Skin of body (tissue), 1 donor: ENCODE measurements at regions not wholly inside any gene's neighbourhood (a gene's known extent, or its start where the extent isn't known, plus 50 kb on each side); places are given as distances from the start of the nearest gene placed in this dataset.
"Not testable (repeated sequence)": the region's sequence is repeated elsewhere in the genome, so short reads cannot be mapped to it uniquely, and the experiment has no call there.

Experiments
- DNase-seq: peaks from one replicate; lab custom pipeline; 2025; lab: John Stamatoyannopoulos, UW

- no peak for DNase-seq
Observed at GRCh38 chr10:65571011-65571570, 1354.7 kb upstream of the LRRTM3 start.

- DNase-seq, result no peak
Observed at GRCh38 chr10:65581426-65582026, 1344.3 kb upstream of the LRRTM3 start.

- no peak for DNase-seq
Observed at GRCh38 chr10:65602182-65602865, 1323.5 kb upstream of the LRRTM3 start.

GRCh38 chr10:65611592-65611991 is 1314.2 kb upstream of the LRRTM3 start:
- DNase-seq, result peak; percentile 80

GRCh38 chr10:65614956-65615565 is 1310.8 kb upstream of the LRRTM3 start:
- no peak for DNase-seq

- DNase-seq, result no peak
Observed at GRCh38 chr10:65618126-65618525, 1307.7 kb upstream of the LRRTM3 start.

GRCh38 chr10:65620404-65621048 is 1305.3 kb upstream of the LRRTM3 start:
- DNase-seq, result no peak

- DNase-seq, result no peak
Observed at GRCh38 chr10:65622608-65623007, 1303.2 kb upstream of the LRRTM3 start.

GRCh38 chr10:65628493-65629139 is 1297.2 kb upstream of the LRRTM3 start:
- DNase-seq, result no peak

- peak; percentile 8 for DNase-seq
Observed at GRCh38 chr10:65660006-65660405, 1265.8 kb upstream of the LRRTM3 start.

- no peak for DNase-seq
Observed at GRCh38 chr10:65670087-65670486, 1255.7 kb upstream of the LRRTM3 start.

GRCh38 chr10:65670596-65670995 is 1255.2 kb upstream of the LRRTM3 start:
- not testable (repeated sequence) for DNase-seq

- DNase-seq, result no peak
Observed at GRCh38 chr10:65675236-65675635, 1250.6 kb upstream of the LRRTM3 start.

GRCh38 chr10:65684896-65685295 is 1240.9 kb upstream of the LRRTM3 start:
- DNase-seq, result no peak

GRCh38 chr10:65701168-65701776 is 1224.6 kb upstream of the LRRTM3 start:
- no peak for DNase-seq

GRCh38 chr10:65708057-65708456 is 1217.8 kb upstream of the LRRTM3 start:
- no peak for DNase-seq

- DNase-seq, result no peak
Observed at GRCh38 chr10:65710306-65710705, 1215.5 kb upstream of the LRRTM3 start.

- peak; percentile 54 for DNase-seq
Observed at GRCh38 chr10:65719790-65720189, 1206.0 kb upstream of the LRRTM3 start.

- DNase-seq, result no peak
Observed at GRCh38 chr10:65720901-65721300, 1204.9 kb upstream of the LRRTM3 start.

GRCh38 chr10:65723525-65723924 is 1202.3 kb upstream of the LRRTM3 start:
- no peak for DNase-seq

- DNase-seq, result no peak
Observed at GRCh38 chr10:65735382-65735781, 1190.5 kb upstream of the LRRTM3 start.
